Stimulated activated naive CD8-positive, alpha-beta T cell treated with anti-CD3 and anti-CD28 coated beads, Interleukin-15, Interleukin-2, amounts not matched to agents 100 ng/mL and 50 ng/mL, for 24 hours (primary cell): ENCODE measurements at regions not wholly inside any gene's neighbourhood (a gene's known extent, or its start where the extent isn't known, plus 50 kb on each side); places are given as distances from the start of the nearest gene placed in this dataset.
"Not testable (repeated sequence)": the region's sequence is repeated elsewhere in the genome, so short reads cannot be mapped to it uniquely, and the experiment has no call there.

ENCODE experiments used
- H3K27ac Mint-ChIP-seq: one replicate; pipeline ENCODE4 v1.8.0; 2021; ENCODE audit warnings: mild to moderate bottlenecking, mixed read lengths
- H3K27me3 Mint-ChIP-seq: one replicate; pipeline ENCODE4 v1.8.0; 2021; ENCODE audit warnings: mixed read lengths
- H3K36me3 Mint-ChIP-seq: one replicate; pipeline ENCODE4 v1.8.0; 2021; ENCODE audit warnings: low read depth, mixed read lengths
- H3K4me1 Mint-ChIP-seq: one replicate; pipeline ENCODE4 v1.8.0; 2021; ENCODE audit warnings: low read depth, mixed read lengths
- H3K4me3 Mint-ChIP-seq: one replicate; pipeline ENCODE4 v1.8.0; 2021; ENCODE audit warnings: mild to moderate bottlenecking, mixed read lengths
- H3K9me3 Mint-ChIP-seq: one replicate; pipeline ENCODE4 v1.8.0; 2021; ENCODE audit warnings: mixed read lengths

DNA sequence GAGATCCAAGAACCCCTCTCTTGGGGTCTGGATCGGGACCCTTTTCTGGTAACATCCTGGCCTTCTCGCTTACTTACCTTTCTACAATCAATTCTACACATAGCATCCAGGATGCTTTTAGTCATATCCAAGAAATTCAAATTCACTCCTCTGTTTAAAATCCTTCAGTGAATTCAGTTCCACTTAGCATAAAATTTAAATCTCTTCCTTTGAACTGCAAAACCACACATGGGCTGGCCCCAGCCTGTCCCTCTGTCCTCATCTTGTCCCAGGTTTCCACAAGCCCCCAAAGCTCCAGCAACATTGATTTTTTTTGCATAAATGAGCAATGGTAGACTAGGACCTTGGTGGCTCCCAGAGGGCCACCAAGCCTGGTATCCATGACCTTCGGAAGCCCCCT is 96.4 kb upstream of the C16orf82 start:
- Mint-ChIP-seq H3K9me3 (no peaks in the 10 kb centered on the region), H3K4me1 (no peaks in the 10 kb centered on the region), H3K27me3 (no peaks in the 10 kb centered on the region), H3K36me3 (no peaks in the 10 kb centered on the region), H3K27ac (no peak overlapping the region), H3K4me3 (no peak overlapping the region)

DNA sequence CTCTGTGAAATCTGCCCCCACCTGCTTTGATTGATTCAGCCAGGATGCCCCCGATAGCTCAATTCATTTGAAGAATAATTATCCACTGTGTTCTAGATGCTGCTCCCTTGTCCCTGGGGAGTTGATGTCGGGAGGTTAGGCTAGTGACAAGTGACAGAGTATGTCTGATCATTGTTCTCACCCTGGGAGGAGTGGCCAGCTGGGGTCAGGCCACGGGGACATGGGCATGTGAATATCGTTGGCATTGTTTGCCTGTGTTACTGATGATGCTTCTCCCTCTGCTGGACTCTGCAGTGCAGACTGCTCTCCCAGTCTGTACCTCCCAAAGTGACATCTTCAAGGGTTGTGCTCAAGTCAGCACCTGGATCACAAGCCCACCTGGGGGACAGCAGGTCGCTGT is 89.9 kb upstream of the C16orf82 start:
- Mint-ChIP-seq H3K36me3 (no peaks in the 10 kb centered on the region), H3K27ac (no peak overlapping the region), H3K4me3 (no peak overlapping the region), H3K4me1 (no peaks in the 10 kb centered on the region), H3K9me3 (no peaks in the 10 kb centered on the region), H3K27me3 (no peaks in the 10 kb centered on the region)

DNA sequence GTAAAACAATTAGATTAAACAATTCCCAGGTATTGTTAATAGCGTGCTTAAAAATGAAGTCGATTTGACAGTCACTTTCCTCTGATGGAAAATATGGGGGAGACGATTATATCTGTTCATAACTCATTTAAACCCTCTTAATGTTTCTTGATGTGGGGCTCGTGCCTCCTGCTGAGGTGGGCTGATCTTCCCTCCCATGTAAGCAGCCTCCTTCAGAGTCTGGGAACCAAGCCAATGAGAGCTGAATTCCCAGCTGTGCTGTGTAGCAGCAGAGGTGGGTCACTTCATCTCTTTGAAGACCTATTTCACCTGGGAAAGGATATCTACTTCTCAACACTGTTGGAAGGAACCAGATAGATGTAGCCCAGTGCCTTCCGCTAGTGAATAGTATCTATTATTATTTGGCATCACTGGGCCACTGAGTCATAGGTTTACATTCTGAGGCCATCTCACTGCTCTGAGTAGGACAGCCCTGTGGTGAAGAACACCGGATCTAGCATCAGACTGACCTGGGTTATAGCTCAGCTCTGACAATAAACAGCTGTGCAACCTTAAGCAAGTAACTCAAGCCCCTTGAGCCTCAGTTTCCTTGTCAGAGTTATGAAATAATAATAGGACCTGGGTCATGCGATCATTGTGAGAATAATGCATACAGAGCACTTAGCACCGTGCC is 85.3 kb upstream of the C16orf82 start:
- Mint-ChIP-seq H3K9me3 (no peaks in the 10 kb centered on the region), H3K4me1 (no peaks in the 10 kb centered on the region), H3K4me3 (no peak overlapping the region), H3K36me3 (no peaks in the 10 kb centered on the region), H3K27me3 (peaks cover 12% of the 10 kb centered on the region), H3K27ac (no peak overlapping the region)

DNA sequence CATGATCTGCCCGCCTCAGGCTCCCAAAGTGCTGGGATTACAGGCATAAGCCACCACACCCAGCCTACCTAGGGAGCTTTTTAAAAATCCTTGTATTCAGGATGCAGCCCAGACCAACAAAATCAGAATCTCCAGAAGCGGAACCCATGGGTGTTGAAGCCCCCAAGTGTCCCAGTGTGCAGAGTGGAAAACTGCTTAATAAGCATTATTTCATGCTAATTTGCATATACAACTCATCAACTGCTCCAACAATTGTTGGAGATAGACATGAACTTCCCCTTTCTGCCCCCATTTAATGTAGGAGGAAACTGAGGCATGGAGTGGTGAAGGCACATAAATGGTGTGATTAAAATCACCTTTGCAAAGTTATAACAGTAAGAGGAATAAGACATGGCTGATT is 84.3 kb upstream of the C16orf82 start:
- no peak overlapping the region for H3K4me3 Mint-ChIP-seq
- no peaks in the 10 kb centered on the region for H3K9me3 Mint-ChIP-seq
- no peak overlapping the region for H3K27ac Mint-ChIP-seq
- H3K4me1 Mint-ChIP-seq: no peaks in the 10 kb centered on the region
- no peaks in the 10 kb centered on the region for H3K36me3 Mint-ChIP-seq
- peaks cover 17% of the 10 kb centered on the region for H3K27me3 Mint-ChIP-seq

DNA sequence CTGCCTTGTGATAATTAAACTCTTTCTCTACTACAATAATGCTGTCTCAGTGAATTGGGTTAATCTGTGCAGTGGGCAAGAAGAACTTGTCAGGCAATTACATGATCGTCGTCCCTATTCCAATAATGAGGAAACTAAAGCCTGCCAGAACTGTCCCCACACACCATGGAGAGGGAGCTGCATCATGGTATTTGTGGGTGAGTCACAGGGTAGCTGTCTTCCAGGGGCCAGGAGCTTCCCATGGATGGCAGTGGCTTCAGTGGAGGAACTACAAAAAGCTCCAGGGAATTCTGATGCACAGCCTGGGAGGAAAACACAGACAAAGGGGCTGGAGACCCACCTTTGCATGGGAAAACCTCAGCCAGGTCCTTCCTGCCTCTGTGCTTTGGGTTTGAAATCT is 83.3 kb upstream of the C16orf82 start:
- no peaks in the 10 kb centered on the region for H3K36me3 Mint-ChIP-seq
- no peaks in the 10 kb centered on the region for H3K4me1 Mint-ChIP-seq
- no peaks in the 10 kb centered on the region for H3K9me3 Mint-ChIP-seq
- H3K4me3 Mint-ChIP-seq: no peak overlapping the region
- H3K27ac Mint-ChIP-seq: no peak overlapping the region
- H3K27me3 Mint-ChIP-seq: peaks cover 18% of the 10 kb centered on the region

DNA sequence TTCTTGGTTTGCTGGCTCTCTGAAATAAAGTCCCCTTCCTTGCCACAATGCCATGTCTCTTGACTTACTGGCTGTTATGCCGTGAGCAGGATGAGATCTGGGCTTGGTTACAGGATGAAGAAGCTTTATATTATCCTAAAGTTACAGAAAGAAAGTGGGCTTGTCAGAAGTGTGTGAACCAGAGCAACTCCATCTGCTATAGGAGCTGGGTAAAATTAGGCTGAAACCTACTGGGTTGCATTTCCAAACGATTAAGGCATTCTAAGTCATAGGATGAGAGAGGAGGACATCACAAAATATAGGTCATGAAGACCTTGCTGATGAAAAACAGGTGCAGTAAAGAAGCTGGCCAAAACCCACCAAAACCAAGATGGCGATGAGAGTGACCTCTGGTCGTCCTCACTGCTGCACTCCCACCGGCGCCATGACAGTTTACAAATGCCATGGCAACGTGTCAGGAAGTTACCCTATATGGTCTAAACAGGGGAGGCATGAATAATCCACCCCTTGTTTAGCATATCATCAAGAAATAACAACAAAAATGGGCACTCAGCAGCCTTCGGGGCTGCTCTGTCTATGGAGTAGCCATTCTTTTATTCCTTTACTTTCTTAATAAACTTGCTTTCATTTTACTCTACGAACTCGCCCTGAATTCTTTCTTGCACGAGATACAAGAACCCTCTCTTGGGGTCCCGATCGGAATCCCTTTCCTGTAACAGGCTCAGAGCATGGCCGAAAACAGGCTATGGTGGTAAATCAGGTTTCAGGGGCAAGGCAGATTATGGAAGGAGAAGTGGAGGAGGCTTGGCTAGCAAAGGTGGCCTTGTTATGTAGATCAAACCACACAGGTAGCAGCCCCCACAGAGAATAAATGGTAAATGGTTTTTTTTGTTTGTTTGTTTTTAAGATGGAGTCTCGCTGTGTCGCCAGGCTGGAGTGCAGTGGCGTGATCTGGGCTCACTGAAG is 81.3 kb upstream of the C16orf82 start:
- H3K27me3 Mint-ChIP-seq: peaks cover 18% of the 10 kb centered on the region
- H3K36me3 Mint-ChIP-seq: no peaks in the 10 kb centered on the region
- H3K4me3 Mint-ChIP-seq: no peak overlapping the region
- H3K4me1 Mint-ChIP-seq: no peaks in the 10 kb centered on the region
- no peak overlapping the region for H3K27ac Mint-ChIP-seq
- H3K9me3 Mint-ChIP-seq: no peaks in the 10 kb centered on the region

DNA sequence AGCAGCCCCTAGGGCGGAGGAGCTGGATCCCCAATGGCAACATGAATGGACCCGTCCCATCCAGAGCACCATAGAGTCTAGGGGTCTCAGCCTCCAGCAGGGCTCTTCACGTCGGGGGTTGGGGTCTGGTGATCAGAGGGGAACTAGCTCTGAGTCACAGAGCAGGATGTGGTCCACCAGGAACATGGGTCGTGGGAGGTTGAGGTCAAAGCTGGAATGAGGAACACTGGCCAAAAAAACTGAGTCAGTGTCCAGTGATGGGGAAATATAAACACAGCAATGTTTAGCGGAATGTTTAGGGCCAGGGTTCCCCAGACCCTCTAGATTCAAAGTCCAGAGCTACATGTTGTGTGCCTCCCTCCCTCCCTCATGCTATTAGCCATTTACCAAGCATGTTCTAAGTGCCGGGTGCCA is 79.1 kb upstream of the C16orf82 start:
- Mint-ChIP-seq H3K27me3 (peaks cover 18% of the 10 kb centered on the region), H3K27ac (no peak overlapping the region), H3K4me1 (no peaks in the 10 kb centered on the region), H3K4me3 (no peak overlapping the region), H3K36me3 (no peaks in the 10 kb centered on the region), H3K9me3 (no peaks in the 10 kb centered on the region)

DNA sequence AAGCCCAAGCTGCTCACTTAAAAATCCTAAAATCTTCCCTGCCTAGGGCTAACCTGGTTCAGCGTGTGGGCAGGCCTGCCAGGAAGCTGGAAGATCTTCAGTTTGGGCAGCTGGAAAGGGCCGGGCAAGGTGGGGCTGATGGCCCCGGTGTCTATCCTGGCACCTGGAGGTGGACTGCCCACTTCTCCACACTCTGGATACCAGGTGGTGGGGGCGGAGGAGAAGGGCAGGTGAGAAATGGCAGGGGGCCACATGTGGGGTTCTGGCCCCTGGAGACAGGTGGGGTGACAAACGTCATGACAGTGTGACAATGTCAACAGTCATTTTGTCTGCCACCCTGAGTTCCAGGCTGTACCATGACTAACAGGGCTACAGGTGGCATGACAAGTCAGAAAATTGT is 78.5 kb upstream of the C16orf82 start:
- H3K4me3 Mint-ChIP-seq: no peak overlapping the region
- H3K36me3 Mint-ChIP-seq: no peaks in the 10 kb centered on the region
- no peaks in the 10 kb centered on the region for H3K9me3 Mint-ChIP-seq
- H3K27me3 Mint-ChIP-seq: peaks cover 16% of the 10 kb centered on the region
- no peaks in the 10 kb centered on the region for H3K4me1 Mint-ChIP-seq
- no peak overlapping the region for H3K27ac Mint-ChIP-seq

DNA sequence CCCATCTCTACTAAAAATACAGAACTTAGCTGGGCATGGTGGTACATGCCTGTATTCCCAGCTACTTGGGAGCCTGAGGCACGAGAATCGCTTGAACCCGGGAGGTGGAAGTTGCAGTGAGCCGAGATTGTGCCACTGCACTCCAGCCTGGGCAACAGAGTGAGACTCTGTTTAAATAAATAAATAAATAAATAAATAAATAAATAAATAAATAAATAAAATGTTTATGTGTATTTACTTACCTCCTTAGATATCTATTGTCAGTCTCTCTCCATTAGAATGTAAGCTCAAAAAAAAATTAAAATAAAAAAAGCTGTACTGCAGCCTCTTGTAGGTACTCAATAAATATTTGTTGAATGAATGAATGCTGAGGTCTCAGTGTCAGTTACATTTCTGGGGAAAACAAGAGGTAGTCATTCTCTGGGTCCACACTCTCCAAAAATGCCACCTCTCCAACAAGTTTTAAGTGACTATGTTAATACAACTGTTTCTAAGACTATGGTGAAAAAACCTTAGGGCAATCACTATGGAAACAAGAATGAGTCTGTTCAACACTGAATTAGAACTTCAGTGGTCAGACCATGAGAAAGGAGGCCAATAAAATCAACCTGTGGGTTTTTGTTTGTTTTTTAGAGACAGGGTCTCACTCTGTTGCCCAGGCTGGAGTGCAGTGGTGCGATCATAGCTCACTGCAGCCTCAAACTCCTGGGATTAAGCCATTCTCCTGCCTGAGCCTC is 76.2 kb upstream of the C16orf82 start:
- not testable (repeated sequence) for H3K4me3 Mint-ChIP-seq, H3K9me3 Mint-ChIP-seq, H3K27me3 Mint-ChIP-seq, H3K36me3 Mint-ChIP-seq, H3K4me1 Mint-ChIP-seq, H3K27ac Mint-ChIP-seq

DNA sequence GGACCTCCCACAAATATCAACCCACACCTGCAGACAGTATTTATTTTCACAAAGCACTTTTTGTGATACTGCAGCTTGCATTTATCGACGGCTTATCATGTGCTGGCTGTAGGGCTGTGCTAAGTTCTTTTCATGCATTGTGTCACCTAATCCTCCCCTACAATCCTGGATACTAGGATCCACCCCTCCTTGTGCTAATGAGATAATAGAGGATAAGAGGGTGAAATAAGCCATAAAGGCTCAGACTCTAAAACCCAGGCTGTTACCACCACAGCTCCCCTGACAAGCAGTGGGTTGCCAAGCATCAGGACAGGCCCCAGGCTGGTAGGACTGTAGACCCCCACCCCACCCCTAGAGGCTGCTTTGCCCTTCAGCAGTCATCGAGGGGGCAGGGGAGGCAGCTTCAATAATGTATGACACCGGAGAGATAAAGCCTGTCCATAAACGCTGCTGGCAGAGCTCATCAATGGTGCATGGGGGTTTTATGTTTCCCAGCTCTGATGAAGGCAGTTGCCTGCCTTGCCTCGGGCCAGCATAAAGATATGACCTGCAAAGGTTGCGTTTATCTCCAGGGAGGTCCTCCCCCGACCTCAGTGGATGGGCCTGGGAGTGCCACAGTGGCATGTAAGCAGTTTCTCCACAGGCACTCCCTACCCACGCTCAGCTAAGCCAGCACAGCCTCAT is 73.9 kb upstream of the C16orf82 start:
- no peaks in the 10 kb centered on the region for H3K4me1 Mint-ChIP-seq
- no peaks in the 10 kb centered on the region for H3K9me3 Mint-ChIP-seq
- H3K27me3 Mint-ChIP-seq: peaks cover 11% of the 10 kb centered on the region
- H3K4me3 Mint-ChIP-seq: no peak overlapping the region
- no peak overlapping the region for H3K27ac Mint-ChIP-seq
- no peaks in the 10 kb centered on the region for H3K36me3 Mint-ChIP-seq

DNA sequence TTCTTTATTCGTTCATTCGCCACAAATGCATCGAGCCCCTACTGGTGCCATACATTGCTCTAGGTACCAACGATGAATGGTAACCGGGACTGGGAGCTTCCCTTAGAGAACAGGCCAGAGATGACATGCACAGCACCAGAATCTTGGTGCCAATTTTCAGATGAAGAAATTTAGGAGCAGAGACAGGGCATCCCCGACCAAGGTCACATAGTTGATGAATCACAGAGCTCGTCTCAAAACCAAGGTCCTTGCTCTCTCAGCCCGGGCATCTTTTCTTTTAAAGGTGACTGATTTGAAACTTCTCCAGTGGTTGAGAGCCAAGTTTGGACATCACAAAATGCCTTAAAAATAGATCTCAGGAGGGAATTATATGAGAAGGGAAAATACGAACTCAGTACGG is 73.2 kb upstream of the C16orf82 start:
- Mint-ChIP-seq H3K4me1 (no peaks in the 10 kb centered on the region), H3K4me3 (no peak overlapping the region), H3K27ac (no peak overlapping the region), H3K27me3 (peaks cover 11% of the 10 kb centered on the region), H3K36me3 (no peaks in the 10 kb centered on the region), H3K9me3 (no peaks in the 10 kb centered on the region)

DNA sequence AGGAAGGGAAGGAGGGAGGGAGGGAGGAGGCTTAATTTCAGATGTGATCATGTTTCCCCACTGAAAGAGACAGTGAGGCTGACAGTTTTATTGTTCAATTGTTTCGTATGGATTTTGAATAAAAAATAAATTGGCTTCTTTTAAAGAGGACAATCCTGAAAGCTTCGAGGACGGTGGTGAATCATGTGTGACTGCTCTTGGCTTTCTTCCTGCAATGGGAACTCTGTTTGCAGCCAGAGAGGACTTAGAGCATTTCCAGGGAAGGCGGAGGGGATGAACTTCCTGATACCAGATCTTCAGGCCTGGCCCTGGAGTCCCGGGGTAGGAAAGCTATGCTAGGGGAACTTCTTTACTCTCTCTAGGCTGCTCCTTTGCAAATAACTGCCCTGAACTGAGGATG is 72.8 kb upstream of the C16orf82 start:
- Mint-ChIP-seq H3K27ac (no peak overlapping the region), H3K4me3 (no peak overlapping the region), H3K4me1 (no peaks in the 10 kb centered on the region), H3K36me3 (no peaks in the 10 kb centered on the region), H3K27me3 (peaks cover 11% of the 10 kb centered on the region), H3K9me3 (no peaks in the 10 kb centered on the region)

DNA sequence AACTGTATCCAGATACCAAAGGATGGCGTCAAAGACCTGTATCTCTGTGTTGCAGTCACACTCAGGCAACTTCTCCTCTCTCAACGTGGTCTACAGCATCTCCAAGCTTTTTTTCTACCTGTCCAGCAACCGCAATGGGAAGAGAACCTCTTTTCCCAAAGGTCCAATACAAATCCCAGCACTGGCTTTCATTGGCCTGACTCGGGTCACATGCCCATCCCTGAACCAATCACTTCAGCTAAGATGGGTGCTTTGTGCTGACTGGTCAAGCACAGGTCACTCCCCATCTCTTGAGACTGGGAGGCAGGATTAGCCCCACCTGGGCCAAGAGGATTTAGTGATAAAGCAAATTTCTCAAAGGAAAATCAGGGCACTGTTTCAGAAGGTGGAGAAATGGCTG is 71.2 kb upstream of the C16orf82 start:
- H3K4me1 Mint-ChIP-seq: no peaks in the 10 kb centered on the region
- H3K27ac Mint-ChIP-seq: no peak overlapping the region
- peaks cover 17% of the 10 kb centered on the region for H3K27me3 Mint-ChIP-seq
- H3K36me3 Mint-ChIP-seq: no peaks in the 10 kb centered on the region
- H3K4me3 Mint-ChIP-seq: no peak overlapping the region
- H3K9me3 Mint-ChIP-seq: no peaks in the 10 kb centered on the region

DNA sequence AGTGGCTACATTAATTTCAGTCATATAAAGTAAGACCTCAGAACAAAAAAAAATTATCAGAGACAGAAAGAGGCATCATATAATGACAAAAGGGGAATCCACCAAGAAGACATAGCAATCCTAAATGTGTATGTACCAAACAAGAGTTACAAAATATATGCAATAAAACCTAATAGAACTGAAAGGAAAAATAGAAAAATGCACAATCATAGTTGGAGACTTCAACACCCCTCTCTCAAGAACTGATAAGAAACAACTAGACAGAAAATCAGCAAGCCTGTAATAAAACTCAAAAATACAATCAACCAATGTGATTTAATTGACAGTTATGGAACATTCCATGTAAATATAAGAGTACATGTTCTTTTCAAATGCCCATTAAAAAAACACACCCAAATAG is 61.3 kb upstream of the C16orf82 start:
- no peak overlapping the region for H3K4me3 Mint-ChIP-seq
- no peaks in the 10 kb centered on the region for H3K4me1 Mint-ChIP-seq
- no peak overlapping the region for H3K27ac Mint-ChIP-seq
- peaks cover 9% of the 10 kb centered on the region for H3K9me3 Mint-ChIP-seq
- H3K27me3 Mint-ChIP-seq: peaks cover 52% of the 10 kb centered on the region
- H3K36me3 Mint-ChIP-seq: no peaks in the 10 kb centered on the region
